ENCODE measurements at regions not wholly inside any gene's neighbourhood (a gene's known extent, or its start where the extent isn't known, plus 50 kb on each side); places are given as distances from the start of the nearest gene placed in this dataset.
A peak's percentile ranks its signal among the peaks of the same experiment; 100 is the strongest.

DNA sequence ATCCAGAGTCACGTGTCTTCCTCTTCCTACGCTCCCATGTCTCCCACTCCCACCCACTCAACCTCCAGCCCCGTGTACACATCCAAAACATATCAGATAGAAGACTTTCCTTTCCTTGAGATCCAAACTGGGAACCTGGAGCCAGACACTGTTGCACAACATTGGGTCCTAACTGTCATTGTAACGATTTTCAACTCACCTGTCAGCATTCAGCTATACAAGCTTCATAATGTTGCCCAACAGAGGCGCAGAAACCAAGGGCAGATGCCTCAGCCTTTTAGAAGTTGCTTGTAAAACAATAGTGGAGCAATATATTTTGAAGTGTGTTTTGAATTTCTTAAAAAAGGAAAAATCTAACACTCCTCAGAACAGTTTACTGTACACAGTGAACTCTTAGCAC is 84.9 kb upstream of the GLIS3 start:
- DNase-seq (ENCODE audit: low read depth), result no peak

DNA sequence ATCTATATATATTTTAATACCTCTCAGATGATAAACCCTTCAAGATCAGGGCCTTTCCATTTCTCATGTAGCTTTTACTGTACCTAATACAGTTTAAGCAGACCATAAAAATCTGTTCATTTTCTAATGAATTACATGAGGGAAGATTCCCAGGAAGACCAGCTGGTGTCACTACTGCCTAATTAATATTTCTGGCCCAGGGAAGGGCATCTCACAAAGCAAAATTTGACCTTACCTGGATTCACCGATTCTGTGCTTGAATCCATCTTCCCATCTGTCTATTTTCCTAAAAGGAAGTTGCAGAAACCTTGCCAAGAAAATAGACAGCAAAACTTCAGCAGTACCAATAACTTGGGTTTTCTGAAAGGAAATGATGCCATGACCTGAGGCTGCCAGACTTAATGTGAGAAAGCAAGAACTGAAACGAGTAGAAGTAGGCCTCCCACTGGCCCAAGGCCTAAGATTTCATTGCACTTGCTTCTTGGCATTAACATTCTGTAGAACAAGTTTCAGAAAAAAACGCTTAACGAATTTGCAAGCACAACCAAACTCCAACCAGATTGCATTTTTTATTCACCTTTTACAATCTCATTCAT is 83.0 kb upstream of the GLIS3 start:
- DNase-seq (ENCODE audit: low read depth), result no peak

DNA sequence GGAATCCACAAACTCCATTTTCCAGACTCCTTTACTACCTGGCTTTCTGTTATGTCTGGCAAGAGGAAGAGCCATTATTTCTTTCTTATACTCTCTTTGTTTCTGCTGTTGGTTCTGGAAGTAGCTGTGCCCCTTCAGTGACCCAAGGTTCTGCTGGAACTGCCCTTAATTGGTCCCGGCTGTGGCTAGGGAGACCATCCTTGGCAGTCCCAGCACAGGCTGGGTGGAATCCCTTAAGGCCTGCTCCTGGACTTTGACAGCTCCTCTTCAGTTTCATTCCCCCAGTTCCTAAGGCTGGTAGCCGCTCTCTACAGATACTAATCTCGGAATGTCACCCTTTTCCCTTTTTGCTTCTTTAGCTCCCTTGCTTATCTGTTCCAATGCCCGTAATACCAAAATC is 81.9 kb upstream of the GLIS3 start:
- DNase-seq (ENCODE audit: low read depth), result no peak

DNA sequence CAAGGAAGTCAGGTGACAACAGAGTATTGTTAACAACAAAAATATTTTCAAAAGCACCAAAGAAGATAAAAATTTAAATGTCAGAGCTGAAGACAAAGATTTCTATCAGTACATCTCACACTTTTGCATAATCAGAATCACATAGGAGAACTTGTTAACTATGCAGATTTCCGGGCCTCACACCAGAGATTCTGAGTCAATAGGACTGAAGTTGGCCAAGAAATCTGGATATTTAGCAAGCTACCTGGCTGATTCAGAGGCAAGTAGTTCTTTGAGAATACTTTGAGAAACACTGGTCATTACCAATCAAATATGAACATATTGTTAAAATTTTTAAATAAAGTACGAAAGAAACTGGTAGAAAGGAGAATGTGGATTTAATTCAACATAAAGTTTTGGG is 80.5 kb upstream of the GLIS3 start:
- no peak for DNase-seq (ENCODE audit: low read depth)

DNA sequence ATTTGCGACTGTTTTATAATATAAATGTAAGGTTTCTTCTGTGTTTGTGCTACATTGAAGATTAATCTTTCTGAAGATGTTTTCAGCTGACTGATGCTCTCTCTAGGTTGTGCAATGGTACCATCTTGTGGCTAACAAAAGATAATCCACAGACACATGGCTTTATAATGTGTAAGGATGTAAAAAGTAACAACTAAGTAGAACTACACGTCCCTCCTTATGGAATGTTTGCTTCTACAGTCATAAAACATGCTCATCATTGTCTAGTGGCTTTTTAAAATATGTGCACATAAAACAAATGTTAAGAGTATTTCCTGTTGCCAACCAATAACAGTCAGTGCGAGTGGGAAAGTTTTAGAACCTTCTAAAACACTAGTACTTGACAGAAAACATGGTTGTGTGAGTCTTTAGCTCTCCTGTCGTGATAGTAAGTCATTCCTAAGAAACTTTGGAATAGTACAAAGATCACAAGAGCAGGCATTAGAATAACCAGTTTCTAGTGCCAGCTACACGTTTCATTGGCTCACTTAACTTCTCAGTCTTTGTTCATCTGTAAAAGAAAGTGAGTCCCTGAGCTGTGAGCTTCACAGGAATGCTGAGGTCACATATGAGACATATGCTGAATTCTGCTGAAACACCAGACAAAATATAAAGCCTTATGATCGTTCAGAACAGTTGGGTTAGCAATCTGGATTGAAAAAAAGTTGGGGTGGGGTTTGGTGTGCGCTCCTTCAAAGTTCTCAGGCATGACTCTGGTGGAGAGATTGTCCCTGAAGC is 75.7 kb upstream of the GLIS3 start:
- DNase-seq (ENCODE audit: low read depth), result peak; percentile 72

DNA sequence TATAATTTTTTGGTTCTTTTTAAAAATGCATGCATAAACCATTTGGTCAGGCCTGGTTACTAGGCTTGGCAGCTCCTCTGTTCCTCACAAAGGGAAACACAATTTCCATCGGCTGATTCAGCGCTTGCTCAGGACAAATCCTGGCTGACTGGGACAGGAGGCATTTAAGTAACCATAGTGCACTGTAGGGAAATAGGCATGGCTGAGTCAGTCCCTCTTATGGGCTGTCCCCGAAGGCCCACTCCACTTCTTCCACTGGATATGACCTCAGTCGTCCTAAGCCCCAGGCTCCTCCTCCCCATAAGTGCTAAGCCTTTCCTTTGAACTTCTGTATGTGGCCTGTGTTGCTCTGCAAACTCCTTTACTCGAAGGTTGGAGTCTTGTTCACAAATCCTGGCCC is 71.2 kb upstream of the GLIS3 start:
- peak; percentile 77 for DNase-seq (ENCODE audit: low read depth)

DNA sequence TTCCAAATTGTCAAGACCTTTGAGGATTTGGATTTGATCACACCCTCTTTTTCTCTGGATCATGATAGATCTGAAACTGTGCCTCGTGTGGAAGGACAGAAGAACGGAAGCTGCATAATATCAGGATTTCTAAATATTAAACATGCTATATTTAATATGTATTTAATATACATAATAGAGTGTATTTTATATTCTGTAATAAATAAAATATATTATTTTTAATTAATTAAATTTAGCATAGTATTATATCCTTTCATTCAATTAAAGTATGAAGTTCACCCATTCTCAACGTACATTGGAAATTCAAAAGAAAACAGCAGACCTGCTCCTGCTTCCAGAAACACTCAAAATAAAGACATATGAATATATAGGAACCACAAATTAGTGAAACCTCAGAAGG is 70.6 kb upstream of the GLIS3 start:
- DNase-seq (ENCODE audit: low read depth), result no peak

DNA sequence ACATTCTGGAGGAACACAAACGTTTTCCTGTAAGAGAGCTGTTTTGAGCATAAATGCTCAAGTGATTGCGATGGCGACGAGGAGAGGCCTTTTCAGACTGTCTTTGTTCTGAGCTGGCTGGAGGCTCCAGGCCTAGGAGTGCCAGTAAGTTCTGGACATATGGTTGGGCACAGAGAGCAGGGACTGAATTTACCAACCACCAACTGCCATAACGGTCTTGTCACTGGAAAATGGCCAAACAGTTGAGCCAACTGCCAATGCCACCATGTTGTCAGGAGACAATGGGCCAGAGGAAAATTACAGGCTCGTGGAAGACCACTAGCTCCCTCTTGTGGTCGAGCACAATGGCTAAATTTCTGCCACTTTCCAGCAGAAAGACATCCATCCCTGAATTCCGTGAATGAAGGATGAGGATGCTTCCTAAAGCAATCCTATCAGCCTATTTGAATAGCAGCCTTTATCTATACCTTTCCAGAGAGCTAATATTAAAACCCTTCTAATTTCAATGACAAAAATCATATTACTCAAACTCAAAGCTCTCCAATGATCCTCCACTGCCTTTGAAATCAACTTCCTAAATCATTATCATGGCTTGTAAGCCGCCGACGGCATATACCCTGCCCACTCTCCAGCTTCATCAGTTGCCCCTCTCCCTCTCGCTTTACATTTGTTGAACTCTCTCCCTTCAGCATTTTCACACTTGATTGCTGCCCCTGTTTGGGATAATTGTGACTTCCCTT is 66.9 kb upstream of the GLIS3 start:
- DNase-seq (ENCODE audit: low read depth), result peak; percentile 25

DNA sequence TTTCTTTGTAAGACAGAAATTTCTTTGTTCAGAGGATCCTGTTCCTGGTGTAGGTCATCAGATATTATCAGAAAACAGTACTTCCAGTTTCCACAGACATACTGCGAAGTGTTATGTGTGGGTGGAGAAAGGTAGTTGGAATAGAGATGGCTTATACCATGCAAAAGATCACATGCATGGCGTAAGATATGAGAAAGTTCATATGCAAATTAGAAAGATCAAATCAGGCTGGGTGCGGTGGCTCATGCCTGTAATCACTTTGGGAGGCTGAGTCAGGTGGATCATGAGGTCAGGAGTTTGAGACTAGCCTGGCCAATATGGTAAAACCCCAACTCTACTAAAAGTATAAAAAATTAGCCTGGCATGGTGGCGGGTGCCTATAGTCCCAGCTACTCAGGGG is 65.2 kb upstream of the GLIS3 start:
- DNase-seq (ENCODE audit: low read depth), result no peak

DNA sequence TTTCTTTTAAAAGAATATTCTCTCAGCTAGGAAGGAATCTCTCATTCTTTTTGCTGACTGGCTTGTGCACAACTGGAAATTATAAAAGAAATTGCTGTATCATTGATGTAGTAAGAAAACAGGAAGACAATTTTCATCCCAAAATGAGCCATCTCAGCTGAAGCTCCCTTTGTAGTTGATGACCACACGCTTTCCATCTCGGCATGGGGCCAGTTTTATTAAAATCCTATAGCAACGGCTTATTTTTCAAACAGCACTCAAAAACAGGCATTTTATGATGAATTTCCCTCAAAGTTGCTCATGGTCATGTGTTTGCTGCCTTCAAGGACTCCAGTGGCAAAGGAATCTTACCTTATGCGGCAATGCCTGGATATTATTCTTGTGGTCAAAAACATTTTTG is 62.4 kb upstream of the GLIS3 start:
- DNase-seq (ENCODE audit: low read depth), result no peak

DNA sequence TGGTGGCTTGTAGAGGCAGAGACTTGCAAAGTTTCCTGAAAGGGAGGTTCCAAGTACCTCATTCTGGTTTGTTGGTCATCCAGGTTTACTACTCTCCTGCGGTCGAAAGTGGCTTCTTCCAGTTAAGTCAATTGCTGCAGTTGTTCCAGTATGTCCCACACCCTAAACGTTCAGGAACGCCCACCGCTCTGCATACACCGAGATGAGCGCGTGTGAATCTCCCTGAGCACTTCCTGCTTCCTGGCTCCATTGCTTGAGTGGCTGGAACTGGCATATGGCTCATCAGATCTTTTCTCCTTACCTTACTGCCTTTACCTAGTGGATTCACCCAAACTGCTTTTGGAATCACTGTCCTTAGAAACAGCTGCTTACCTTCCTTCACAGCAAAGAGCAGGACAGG is 59.1 kb upstream of the GLIS3 start:
- no peak for DNase-seq (ENCODE audit: low read depth)

DNA sequence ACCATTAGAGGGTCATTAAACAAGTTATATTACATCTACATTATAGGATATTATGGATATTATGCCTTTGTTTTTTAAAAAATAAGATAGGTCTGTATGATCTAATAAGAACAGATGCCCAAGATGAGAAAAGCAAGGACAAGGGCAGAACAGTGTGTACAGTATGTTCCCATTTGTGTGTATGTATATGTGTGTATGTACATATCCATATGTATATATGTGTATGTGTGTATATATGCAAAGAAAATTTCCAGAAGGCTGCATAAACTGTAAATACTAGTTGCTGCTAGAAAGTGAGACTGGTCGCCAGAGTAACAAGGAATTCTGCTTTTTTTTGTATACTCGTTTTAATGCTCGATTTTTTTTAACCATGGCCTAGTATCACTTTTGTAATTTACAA is 58.1 kb upstream of the GLIS3 start:
- no peak for DNase-seq (ENCODE audit: low read depth)

DNA sequence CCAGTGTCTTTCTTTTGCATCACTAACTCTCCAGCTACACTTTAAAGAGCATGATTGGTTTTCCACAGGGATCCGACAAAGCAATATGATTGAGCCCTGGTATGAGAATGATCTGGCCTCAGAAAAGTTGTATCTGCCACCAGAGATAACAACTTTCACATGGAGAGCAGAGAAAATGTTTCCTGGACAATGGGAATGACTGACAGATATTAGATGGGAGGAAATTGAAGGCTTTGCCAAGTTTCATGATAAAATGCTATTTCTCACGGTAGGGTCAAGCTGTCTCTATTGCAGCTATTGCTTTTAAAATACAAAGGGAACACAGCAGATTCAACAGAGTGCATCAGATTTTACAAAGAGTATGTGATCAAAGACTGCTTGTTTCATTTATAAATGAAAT is 56.4 kb upstream of the GLIS3 start:
- no peak for DNase-seq (ENCODE audit: low read depth)

DNA sequence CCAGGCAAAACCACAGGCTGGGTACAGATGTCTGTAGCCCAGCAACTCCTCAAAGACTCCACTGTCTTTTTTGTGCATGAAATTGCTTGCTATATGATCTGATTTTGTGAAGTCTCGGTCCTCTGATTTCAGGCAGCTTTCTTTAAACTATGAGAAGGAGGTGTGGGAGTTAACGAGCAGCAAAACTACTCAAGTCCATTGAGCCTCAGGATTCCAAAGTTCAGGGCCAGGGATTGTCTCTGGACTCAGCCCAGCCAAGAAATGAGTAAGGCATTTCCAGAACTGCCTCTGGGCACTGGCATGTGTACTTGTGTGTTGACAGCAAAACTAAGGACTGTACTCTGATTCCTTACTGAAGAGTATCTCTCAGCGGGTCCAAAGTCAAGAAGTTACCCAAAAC is 53.4 kb upstream of the GLIS3 start:
- no peak for DNase-seq (ENCODE audit: low read depth)

DNA sequence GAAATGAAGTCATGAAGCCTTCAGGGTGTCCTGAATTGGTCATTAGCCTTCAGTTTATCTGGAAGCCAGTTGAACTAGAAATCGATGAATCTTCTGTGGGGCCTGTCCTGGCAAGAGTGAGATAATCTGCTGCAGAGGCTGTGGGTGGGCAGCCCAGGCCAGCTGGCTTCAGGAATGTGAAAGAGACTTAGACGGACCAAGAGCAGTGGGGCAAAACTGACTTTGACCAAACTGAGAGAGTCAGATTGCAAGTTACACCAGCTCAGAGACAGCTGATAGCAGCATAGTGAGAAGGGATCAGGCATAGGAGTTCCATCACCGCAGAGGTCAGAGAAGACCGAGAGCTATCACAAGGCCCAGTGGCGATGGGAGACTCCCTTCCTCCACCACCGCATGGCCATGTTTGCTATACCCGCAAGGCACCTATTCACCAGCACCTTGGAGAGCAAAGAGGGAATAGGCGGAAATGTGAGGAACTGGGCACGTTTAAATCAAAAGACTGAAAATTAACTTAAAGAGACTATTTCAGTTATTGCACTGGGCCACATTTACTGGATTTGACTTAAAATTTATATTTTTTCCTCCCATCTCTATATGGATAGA is 50.0 kb upstream of the GLIS3 start:
- no peak for DNase-seq (ENCODE audit: low read depth)

Data from GM04504 (cell line).